Esophagus squamous epithelium (tissue), 5 donors: ENCODE measurements at regions not wholly inside any gene's neighbourhood (a gene's known extent, or its start where the extent isn't known, plus 50 kb on each side); places are given as distances from the start of the nearest gene placed in this dataset.
A peak's percentile ranks its signal among the peaks of the same experiment; 100 is the strongest.
"Not testable (repeated sequence)": the region's sequence is repeated elsewhere in the genome, so short reads cannot be mapped to it uniquely, and the experiment has no call there.

Experiments used
- DNase-seq: peaks from one replicate; lab custom pipeline; 2025; lab: John Stamatoyannopoulos, UW
- H3K27ac ChIP-seq, 4 donors: fragments of 200-600 bp; sonication (generic); one replicate each; pipeline ENCODE4 v1.5.1; 2016 to 2019; ENCODE audit warnings: mild to moderate bottlenecking in 1 of 4
- H3K27me3 ChIP-seq, 4 donors: fragments of 200-600 bp; sonication (generic); 1 replicate in 3 of 4; 2 replicates in 1 of 4; pipeline versions ENCODE4 v1.5.1 to v1.6.0; 2017 to 2021; ENCODE audit warnings: antibody characterized with exemption in 1 of 4
- H3K36me3 ChIP-seq, 3 donors: fragments of 200-600 bp; sonication (generic); one replicate each; pipeline ENCODE4 v1.5.1; 2016 to 2019
- H3K4me1 ChIP-seq, 3 donors: fragments of 200-600 bp; sonication (generic); one replicate each; pipeline ENCODE4 v1.5.1; 2017 to 2019
- H3K4me3 ChIP-seq, 4 donors: fragments of 200-600 bp; sonication (generic); 1 replicate in 3 of 4; 2 replicates in 1 of 4; pipeline ENCODE4 v1.5.1; 2016 to 2019; ENCODE audit warnings: mild to moderate bottlenecking in 2 of 4, moderate library complexity in 1 of 4
- H3K9me3 ChIP-seq, 3 donors: fragments of 200-600 bp; sonication (generic); one replicate each; pipeline ENCODE4 v1.5.1; 2016 to 2019
- CTCF ChIP-seq, 6 experiments: fragments of 450-650 bp in 4 of 6; fragments of 200-600 bp in 2 of 6; sonication (generic) in 2 of 6; IDR thresholded peaks; one replicate each; pipeline ENCODE4 v1.5.1; 2016 to 2019; ENCODE audit warnings: antibody characterized with exemption in 6 of 6, mild to moderate bottlenecking in 4 of 6, moderate library complexity in 4 of 6
- POLR2A ChIP-seq, 4 donors: fragments of 450-650 bp; IDR thresholded peaks; one replicate each; pipeline ENCODE4 v1.6.1; 2017; ENCODE audit warnings: antibody characterized with exemption in 4 of 4, mild to moderate bottlenecking in 4 of 4, moderate library complexity in 3 of 4
- WGBS, 2 donors: methylation state at CpG; one replicate each; pipeline ENCODE4 v1.1.5; 2018; 5-methylcytosine and 5-hydroxymethylcytosine counted together
- intact Hi-C: fragments of 100-400 bp; cut with DNase I; formaldehyde crosslinking; loops from one replicate; pipeline ENCODE4 v1.15.0; 2022
- donor health status: DM: yes; HTN: yes; CAD: no.

GRCh38 chr1:148310807-148311206, 158.7 kb upstream of the NBPF11 start:
- H3K4me1 ChIP-seq: peaks cover 0 to 13% (median 0%) of the 10 kb centered on the region in 3 donors
- no peak overlapping the region for H3K27ac ChIP-seq
- TF ChIP-seq CTCF (IDR thresholded peaks at IDR 0.05) (no peak), POLR2A (IDR thresholded peaks at IDR 0.05) (no peak)
- H3K36me3 ChIP-seq: no peaks in the 10 kb centered on the region
- intact Hi-C loops: no loop called here
- peaks cover 9 to 99% (median 14%) of the 10 kb centered on the region in 4 donors for H3K27me3 ChIP-seq
- DNase-seq: no peak
- peaks cover 0 to 11% (median 0%) of the 10 kb centered on the region in 3 donors for H3K9me3 ChIP-seq
- H3K4me3 ChIP-seq: no peak overlapping the region

DNA sequence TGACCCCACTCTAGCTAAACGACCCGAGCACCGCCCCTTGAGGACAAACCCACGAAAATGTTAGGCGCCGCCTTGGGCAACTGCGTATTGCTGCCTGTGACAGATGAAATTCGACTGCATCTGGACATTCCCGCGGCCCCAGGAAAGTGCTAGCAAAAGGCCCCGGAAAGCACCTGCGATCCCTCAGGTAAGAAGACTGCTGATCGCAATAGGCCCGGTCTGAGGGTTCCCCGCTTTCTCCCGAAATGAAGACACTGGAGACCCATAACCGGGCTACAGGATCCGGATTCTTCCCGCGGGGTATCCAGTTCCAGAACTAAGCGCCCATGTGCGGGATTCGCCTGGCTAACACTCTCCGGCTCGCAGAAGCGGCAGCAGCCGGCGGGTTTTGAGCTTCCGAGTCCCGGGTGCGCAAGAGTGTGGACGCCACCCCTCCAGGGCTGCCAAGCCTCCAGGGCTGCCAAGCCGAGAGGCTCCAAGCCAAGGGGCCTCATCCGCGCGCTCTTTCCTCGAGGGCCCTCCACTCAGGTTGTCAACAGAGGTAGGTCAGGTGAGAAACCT, 157.9 kb upstream of the NBPF11 start:
- Histone ChIP-seq H3K27ac (no peak overlapping the region), H3K36me3 (no peaks in the 10 kb centered on the region), H3K4me1 (peaks cover 0 to 13% (median 0%) of the 10 kb centered on the region in 3 donors), H3K9me3 (peaks cover 0 to 11% (median 0%) of the 10 kb centered on the region in 3 donors), H3K4me3 (peak overlapping the region in 1 of 4 donors; percentile 8), H3K27me3 (peaks cover 9 to 99% (median 14%) of the 10 kb centered on the region in 4 donors)
- WGBS, 2 donors: 17 to 32% methylated on average over 22 to 28 of the region's 37 CpGs
- intact Hi-C loops: no loop called here
- DNase-seq: no peak
- TF ChIP-seq POLR2A (IDR thresholded peaks at IDR 0.05): no peak
- TF ChIP-seq CTCF (IDR thresholded peaks at IDR 0.05): no peak

DNA sequence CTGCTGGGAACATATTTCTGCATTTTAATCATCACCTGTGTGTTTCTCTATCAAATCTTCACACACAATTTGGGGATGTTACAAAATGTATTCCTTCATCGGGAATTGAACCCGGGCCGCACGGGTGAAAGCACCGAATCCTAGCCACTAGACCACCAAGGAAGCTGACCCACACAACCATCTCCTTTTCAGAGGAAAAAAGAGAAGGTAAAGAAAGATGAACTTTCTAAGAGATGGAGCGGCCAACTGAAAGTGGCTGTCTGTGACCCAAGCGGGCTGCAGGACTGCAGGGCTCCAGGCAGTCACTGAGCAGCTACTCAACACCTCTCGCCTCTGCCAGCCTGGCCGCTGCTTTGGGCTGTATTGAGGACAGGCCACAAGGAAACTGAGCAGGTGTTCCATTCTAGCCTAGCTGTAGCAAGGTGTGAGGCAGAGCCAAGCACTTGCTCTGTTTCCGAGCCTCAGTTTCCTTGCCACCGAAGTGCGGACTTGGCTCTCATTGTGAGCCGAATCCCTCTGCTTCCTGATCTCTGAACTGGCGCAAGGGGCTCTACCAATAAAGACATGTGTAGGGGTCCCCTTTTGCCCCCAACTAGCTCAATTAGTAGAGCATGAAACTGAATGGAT, 156.9 kb upstream of the NBPF11 start:
- intact Hi-C loops: no loop called here
- H3K27ac ChIP-seq: no peak overlapping the region
- H3K9me3 ChIP-seq: peaks cover 0 to 11% (median 0%) of the 10 kb centered on the region in 3 donors
- H3K4me3 ChIP-seq: no peak overlapping the region
- peaks cover 0 to 13% (median 2%) of the 10 kb centered on the region in 3 donors for H3K4me1 ChIP-seq
- H3K27me3 ChIP-seq: peaks cover 9 to 100% (median 14%) of the 10 kb centered on the region in 4 donors
- WGBS, 2 donors: 29 to 55% methylated on average over 11 to 13 of the region's 14 CpGs
- no peak for TF ChIP-seq CTCF (IDR thresholded peaks at IDR 0.05)
- TF ChIP-seq POLR2A (IDR thresholded peaks at IDR 0.05): no peak
- no peak for DNase-seq
- H3K36me3 ChIP-seq: no peaks in the 10 kb centered on the region

- intact Hi-C loops: no loop called here
- Histone ChIP-seq H3K27me3 (peaks cover 9 to 95% (median 14%) of the 10 kb centered on the region in 4 donors), H3K4me1 (peaks cover 4 to 21% (median 8%) of the 10 kb centered on the region in 3 donors), H3K36me3 (no peaks in the 10 kb centered on the region), H3K4me3 (no peak overlapping the region), H3K9me3 (peaks cover 0 to 11% (median 0%) of the 10 kb centered on the region in 3 donors), H3K27ac (no peak overlapping the region)
- 81 to 82% methylated on average over 8 to 11 of the region's 12 CpGs for WGBS, 2 donors
- TF ChIP-seq POLR2A (IDR thresholded peaks at IDR 0.05) (no peak), CTCF (IDR thresholded peaks at IDR 0.05) (no peak)
- no peak for DNase-seq
Observed at GRCh38 chr1:148307583-148308185, 155.6 kb upstream of the NBPF11 start.

DNA sequence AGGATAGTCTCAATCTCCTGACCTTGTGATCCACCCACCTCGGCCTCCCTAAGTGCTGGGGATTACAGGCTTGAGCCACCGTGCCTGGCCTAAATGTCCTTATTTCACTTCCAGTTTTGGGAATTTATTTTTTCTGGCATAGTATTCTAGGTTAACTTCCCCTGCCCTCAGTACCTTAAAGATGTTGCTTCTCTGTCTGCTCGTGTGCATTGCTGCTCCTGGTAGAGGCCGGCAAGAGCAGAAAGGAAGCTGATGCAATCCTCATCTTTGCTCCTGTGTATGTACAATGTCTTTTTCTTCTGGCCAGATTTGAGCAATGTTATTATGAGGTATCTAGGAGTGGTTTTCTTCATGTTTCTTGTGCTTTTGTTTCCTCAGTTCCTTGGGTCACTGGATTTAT, 152.9 kb upstream of the NBPF11 start:
- H3K9me3 ChIP-seq, intact Hi-C loops, H3K27ac ChIP-seq, H3K36me3 ChIP-seq, DNase-seq, H3K4me3 ChIP-seq: not testable (repeated sequence)
- WGBS, 2 donors: 76 to 87% methylated on average over 4 of the region's 4 CpGs
- Histone ChIP-seq H3K27me3 (peaks cover 4 to 67% (median 8%) of the 10 kb centered on the region in 4 donors), H3K4me1 (peaks cover 4 to 18% (median 8%) of the 10 kb centered on the region in 3 donors)

DNA sequence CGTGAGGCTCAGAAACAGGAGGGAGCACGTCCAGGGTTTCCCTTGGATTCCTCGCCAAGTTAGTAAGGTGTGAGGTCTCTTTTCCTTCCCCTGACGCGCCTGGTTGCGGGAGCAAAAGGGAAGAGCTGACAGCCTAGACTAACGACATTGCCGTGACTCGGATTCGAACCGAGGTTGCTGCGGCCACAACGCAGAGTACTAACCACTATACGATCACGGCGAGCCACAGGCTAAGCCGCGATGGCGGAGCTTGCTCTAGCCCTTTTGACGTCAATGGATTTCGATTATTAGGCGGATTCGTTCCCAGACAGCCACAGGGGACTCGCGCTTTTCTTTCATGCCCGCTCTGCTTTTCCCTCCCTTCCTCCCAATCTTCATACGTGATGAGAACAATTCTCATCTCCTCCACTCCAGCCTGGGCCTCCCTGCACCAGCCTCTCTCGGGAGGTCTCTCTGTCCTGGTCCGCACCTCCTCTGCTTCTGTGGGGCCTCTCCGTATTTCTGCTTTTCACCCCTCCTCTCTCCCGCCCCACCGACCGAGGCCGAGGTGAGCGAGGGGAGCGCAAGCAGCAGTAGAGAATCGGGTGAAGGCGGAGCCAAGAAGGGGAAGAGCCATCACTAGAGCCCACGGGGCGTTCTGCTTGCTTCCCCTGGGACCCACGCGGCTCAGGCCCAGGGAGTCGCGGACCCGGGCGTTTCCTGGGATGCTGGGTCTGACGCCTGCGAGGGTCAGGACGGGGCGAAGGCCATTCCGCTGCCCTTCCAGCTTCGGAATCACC, 150.7 kb upstream of the NBPF11 start:
- H3K27me3 ChIP-seq: peaks cover 0 to 45% (median 0%) of the 10 kb centered on the region in 4 donors
- H3K36me3 ChIP-seq, H3K4me1 ChIP-seq, H3K9me3 ChIP-seq, DNase-seq, intact Hi-C loops: not testable (repeated sequence)
- H3K27ac ChIP-seq: peak overlapping the region in 2 of 4 donors; percentile 61 to 76
- peak overlapping the region in 3 of 4 donors; percentile 41 to 59 (median 57) for H3K4me3 ChIP-seq
- no CpG with 5 or more reads among the region's 52 CpGs for WGBS, 2 donors

- intact Hi-C loops, H3K4me3 ChIP-seq, H3K4me1 ChIP-seq, H3K27ac ChIP-seq, DNase-seq, H3K36me3 ChIP-seq, H3K9me3 ChIP-seq: not testable (repeated sequence)
- WGBS, 2 donors: 48 to 60% methylated on average over 2 of the region's 2 CpGs
- peaks cover 0 to 19% (median 0%) of the 10 kb centered on the region in 4 donors for H3K27me3 ChIP-seq
Observed at GRCh38 chr1:148297852-148298251, 145.8 kb upstream of the NBPF11 start.
